ENCODE measurements at regions not wholly inside any gene's neighbourhood (a gene's known extent, or its start where the extent isn't known, plus 50 kb on each side); places are given as distances from the start of the nearest gene placed in this dataset.

DNA sequence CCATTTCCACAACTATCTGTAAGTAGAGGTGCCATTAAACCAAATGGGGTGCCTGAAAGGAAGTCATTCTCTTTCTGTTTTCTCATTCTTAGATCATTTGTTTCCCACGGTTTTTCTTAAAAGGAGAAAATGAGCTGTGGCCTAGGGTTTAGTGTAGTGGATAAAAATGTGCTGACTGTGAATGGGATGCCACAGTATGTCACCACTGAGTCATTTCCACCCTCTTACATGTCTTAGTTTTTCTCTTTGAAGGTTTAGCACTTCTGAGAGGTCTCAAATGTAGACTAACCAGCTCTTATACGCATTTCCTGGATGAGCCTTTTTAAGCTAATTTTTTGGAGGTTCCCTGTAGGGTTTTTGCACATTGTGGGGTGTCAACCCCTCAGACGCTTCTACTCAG is 244.5 kb upstream of the SPANXN1 start:
- Histone ChIP-seq H3K27me3 (ENCODE audit: control insufficient read depth, insufficient read depth, low read length) (no peaks in the 10 kb centered on the region), H3K9me3 (replicated peaks; ENCODE audit: low read length) (no peaks in the 10 kb centered on the region)

GRCh38 chrX:145003443-145003842 is 243.9 kb upstream of the SPANXN1 start:
- Histone ChIP-seq H3K36me3 (ENCODE audit: insufficient read depth, low read length) (no peaks in the 10 kb centered on the region), H3K4me1 (ENCODE audit: control insufficient read depth, insufficient read depth, low read length) (no peaks in the 10 kb centered on the region), H3K4me3 (ENCODE audit: low read length) (no peak overlapping the region), H3K9me3 (replicated peaks; ENCODE audit: low read length) (no peaks in the 10 kb centered on the region), H3K9ac (ENCODE audit: low read depth, low read length) (no peak overlapping the region), H3K4me2 (ENCODE audit: low read length) (no peak overlapping the region), H3K27me3 (ENCODE audit: control insufficient read depth, insufficient read depth, low read length) (no peaks in the 10 kb centered on the region)

More for the DNA sequence above, 244.5 kb upstream of the SPANXN1 start:
- no peaks in the 10 kb centered on the region for H3K4me1 ChIP-seq (ENCODE audit: control insufficient read depth, insufficient read depth, low read length)
- H3K36me3 ChIP-seq (ENCODE audit: insufficient read depth, low read length), result no peaks in the 10 kb centered on the region
- H3K9ac ChIP-seq (ENCODE audit: low read depth, low read length), result peak overlapping the region; percentile 35
- no peak overlapping the region for H3K4me3 ChIP-seq (ENCODE audit: low read length)
- H3K4me2 ChIP-seq (ENCODE audit: low read length), result no peak overlapping the region

GRCh38 chrX:145041486-145041885 is 205.8 kb upstream of the SPANXN1 start:
- Histone ChIP-seq H3K4me2 (ENCODE audit: low read length) (no peak overlapping the region), H3K27me3 (ENCODE audit: control insufficient read depth, insufficient read depth, low read length) (no peaks in the 10 kb centered on the region), H3K9me3 (replicated peaks; ENCODE audit: low read length) (peaks cover 6% of the 10 kb centered on the region), H3K4me3 (ENCODE audit: low read length) (no peak overlapping the region), H3K36me3 (ENCODE audit: insufficient read depth, low read length) (no peaks in the 10 kb centered on the region), H3K9ac (ENCODE audit: low read depth, low read length) (no peak overlapping the region), H3K4me1 (ENCODE audit: control insufficient read depth, insufficient read depth, low read length) (no peaks in the 10 kb centered on the region)

GRCh38 chrX:145068450-145068849 is 178.9 kb upstream of the SPANXN1 start:
- Histone ChIP-seq H3K27me3 (ENCODE audit: control insufficient read depth, insufficient read depth, low read length) (no peaks in the 10 kb centered on the region), H3K4me1 (ENCODE audit: control insufficient read depth, insufficient read depth, low read length) (no peaks in the 10 kb centered on the region), H3K4me3 (ENCODE audit: low read length) (no peak overlapping the region), H3K9me3 (replicated peaks; ENCODE audit: low read length) (no peaks in the 10 kb centered on the region), H3K36me3 (ENCODE audit: insufficient read depth, low read length) (no peaks in the 10 kb centered on the region), H3K4me2 (ENCODE audit: low read length) (no peak overlapping the region), H3K9ac (ENCODE audit: low read depth, low read length) (no peak overlapping the region)

DNA sequence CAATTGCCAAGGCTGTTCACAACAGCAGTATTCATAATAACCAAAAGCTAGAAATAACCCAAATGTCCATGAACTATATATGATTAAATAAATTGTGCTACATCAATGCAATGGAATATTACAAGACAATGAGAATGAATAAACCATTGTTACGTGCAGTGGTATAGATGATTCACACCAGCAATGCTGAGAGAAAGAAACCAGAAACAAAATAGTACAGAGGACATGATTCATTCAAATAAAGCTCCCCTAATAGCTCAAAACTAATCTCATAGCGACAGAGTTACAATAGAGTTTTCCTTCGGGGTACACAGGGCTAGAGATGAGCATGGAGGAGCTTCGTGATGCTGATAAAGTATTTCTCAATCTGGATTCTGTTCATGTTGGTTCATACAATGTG is 148.1 kb upstream of the SPANXN1 start:
- Histone ChIP-seq H3K9ac (ENCODE audit: low read depth, low read length) (no peak overlapping the region), H3K36me3 (ENCODE audit: insufficient read depth, low read length) (no peaks in the 10 kb centered on the region)

More for the DNA sequence above, 148.1 kb upstream of the SPANXN1 start:
- Histone ChIP-seq H3K9me3 (replicated peaks; ENCODE audit: low read length) (no peaks in the 10 kb centered on the region), H3K4me2 (ENCODE audit: low read length) (no peak overlapping the region), H3K4me1 (ENCODE audit: control insufficient read depth, insufficient read depth, low read length) (no peaks in the 10 kb centered on the region), H3K4me3 (ENCODE audit: low read length) (no peak overlapping the region), H3K27me3 (ENCODE audit: control insufficient read depth, insufficient read depth, low read length) (no peaks in the 10 kb centered on the region)
